Activated CD8-positive, alpha-beta T cell treated with anti-CD3 and anti-CD28 coated beads for 36 hours (primary cell): ENCODE measurements at regions not wholly inside any gene's neighbourhood (a gene's known extent, or its start where the extent isn't known, plus 50 kb on each side); places are given as distances from the start of the nearest gene placed in this dataset.

Experiments
- ATAC-seq: fragments of 200-7000 bp; cut with Tn5 transposase; one replicate; pipeline ENCODE4 v1.10.0; 2021; ENCODE audit warnings: mild to moderate bottlenecking, moderate library complexity
- CTCF ChIA-PET: fragments of 350-600 bp; sonication (Branson Sonifier 250); formaldehyde crosslinking; loops from one replicate; lab custom pipeline; 2021; ENCODE audit warnings: antibody characterized with exemption; lab: Charles Lee
- POLR2A ChIA-PET: fragments of 350-600 bp; sonication (Branson Sonifier 250); formaldehyde crosslinking; loops from one replicate; lab custom pipeline; 2021; ENCODE audit warnings: antibody characterized with exemption; lab: Charles Lee
- DNase-seq: peaks from one replicate; pipeline ENCODE4 v3.0.0-alpha.2; 2020
- H3K27ac Mint-ChIP-seq: one replicate; pipeline ENCODE4 v1.8.0; 2021; ENCODE audit warnings: mild to moderate bottlenecking, mixed read lengths
- H3K27me3 Mint-ChIP-seq: one replicate; pipeline ENCODE4 v1.8.0; 2021; ENCODE audit warnings: mixed read lengths
- H3K36me3 Mint-ChIP-seq: one replicate; pipeline ENCODE4 v1.8.0; 2021; ENCODE audit warnings: low read depth, mixed read lengths
- H3K4me1 Mint-ChIP-seq: one replicate; pipeline ENCODE4 v1.8.0; 2021; ENCODE audit warnings: low read depth, mixed read lengths
- H3K4me3 Mint-ChIP-seq: one replicate; pipeline ENCODE4 v1.8.0; 2021; ENCODE audit warnings: mild to moderate bottlenecking, moderate library complexity, mixed read lengths
- H3K9me3 Mint-ChIP-seq: one replicate; pipeline ENCODE4 v1.8.0; 2021; ENCODE audit warnings: mixed read lengths
- intact Hi-C: fragments of 100-400 bp; cut with micrococcal nuclease; formaldehyde crosslinking; loops from one replicate; pipeline ENCODE4 v1.10.0; 2022
- TF ChIP-seq, protein P1 (sequence below): fragments of 200-600 bp; IDR thresholded peaks from one replicate; pipeline ENCODE4 v1.8.0; 2022; ENCODE audit warnings: antibody characterized with exemption, mild to moderate bottlenecking

DNA sequence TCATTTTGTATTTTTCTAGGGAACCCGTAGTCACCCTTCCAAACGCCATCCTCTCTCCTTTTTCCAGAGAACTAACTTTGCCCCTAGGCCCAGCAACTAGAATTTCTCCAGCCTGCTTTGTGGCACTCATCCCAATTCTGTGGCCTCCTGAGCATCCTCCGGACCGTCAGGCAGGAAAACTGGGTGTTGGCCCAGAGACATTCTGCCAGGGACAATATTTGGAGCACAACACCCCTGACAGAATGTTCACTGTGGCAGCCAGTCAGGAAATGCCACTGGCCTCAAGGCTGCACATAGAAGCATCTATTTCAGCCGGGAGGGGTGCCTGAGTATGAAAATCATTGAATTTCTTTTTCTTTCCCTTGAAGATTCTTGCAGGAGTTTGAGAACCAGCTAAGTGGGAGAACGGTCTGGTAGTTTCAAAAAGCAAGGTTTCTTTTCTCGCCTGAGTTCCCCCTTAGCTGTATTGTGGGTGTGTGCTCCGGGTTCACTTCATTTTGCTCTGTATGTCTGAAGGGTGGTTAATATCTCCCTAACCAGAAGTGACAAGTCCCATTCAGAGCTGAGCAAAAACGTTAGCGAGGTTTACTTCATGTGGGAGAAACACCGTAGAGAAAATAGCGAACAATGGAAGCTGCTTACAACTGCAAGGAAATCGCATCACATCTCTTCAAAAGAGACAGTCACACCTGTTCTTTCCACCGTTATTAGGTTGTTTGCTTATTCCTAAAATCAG is 108.1 kb upstream of the TPM1 start:
- intact Hi-C loops, result no loop called here
- Mint-ChIP-seq H3K4me1 (no peaks in the 10 kb centered on the region), H3K27ac (no peak overlapping the region), H3K27me3 (peaks cover 37% of the 10 kb centered on the region), H3K4me3 (no peak overlapping the region), H3K36me3 (no peaks in the 10 kb centered on the region), H3K9me3 (no peaks in the 10 kb centered on the region)
- DNase-seq (no peak), ATAC-seq (no peak)
- TF ChIP-seq, protein P1, sequence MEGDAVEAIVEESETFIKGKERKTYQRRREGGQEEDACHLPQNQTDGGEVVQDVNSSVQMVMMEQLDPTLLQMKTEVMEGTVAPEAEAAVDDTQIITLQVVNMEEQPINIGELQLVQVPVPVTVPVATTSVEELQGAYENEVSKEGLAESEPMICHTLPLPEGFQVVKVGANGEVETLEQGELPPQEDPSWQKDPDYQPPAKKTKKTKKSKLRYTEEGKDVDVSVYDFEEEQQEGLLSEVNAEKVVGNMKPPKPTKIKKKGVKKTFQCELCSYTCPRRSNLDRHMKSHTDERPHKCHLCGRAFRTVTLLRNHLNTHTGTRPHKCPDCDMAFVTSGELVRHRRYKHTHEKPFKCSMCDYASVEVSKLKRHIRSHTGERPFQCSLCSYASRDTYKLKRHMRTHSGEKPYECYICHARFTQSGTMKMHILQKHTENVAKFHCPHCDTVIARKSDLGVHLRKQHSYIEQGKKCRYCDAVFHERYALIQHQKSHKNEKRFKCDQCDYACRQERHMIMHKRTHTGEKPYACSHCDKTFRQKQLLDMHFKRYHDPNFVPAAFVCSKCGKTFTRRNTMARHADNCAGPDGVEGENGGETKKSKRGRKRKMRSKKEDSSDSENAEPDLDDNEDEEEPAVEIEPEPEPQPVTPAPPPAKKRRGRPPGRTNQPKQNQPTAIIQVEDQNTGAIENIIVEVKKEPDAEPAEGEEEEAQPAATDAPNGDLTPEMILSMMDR, result no peak
- CTCF ChIA-PET, result no interaction called here
- POLR2A ChIA-PET, result no interaction called here

- Mint-ChIP-seq H3K27ac (no peak overlapping the region), H3K36me3 (no peaks in the 10 kb centered on the region), H3K27me3 (peaks cover 41% of the 10 kb centered on the region), H3K4me3 (no peak overlapping the region), H3K9me3 (no peaks in the 10 kb centered on the region), H3K4me1 (no peaks in the 10 kb centered on the region)
- CTCF ChIA-PET, result no interaction called here
- TF ChIP-seq, protein P1, result no peak
- intact Hi-C loops, result no loop called here
- ATAC-seq, result no peak
- no peak for DNase-seq
- POLR2A ChIA-PET, result interaction anchor here (1.1 kb wide), 1 partner anchor 67 kb away, joined by 3 read pairs; no protein-coding TSS in a partner anchor
Observed at GRCh38 chr15:62935300-62936081, 107.1 kb upstream of the TPM1 start.

GRCh38 chr15:62938825-62939224 is 103.7 kb upstream of the TPM1 start:
- ChIA-PET CTCF (no interaction called here), POLR2A (interaction anchor here (0.6 kb wide), 1 partner anchor 165 kb away, joined by 3 read pairs; no protein-coding TSS in a partner anchor)
- Mint-ChIP-seq H3K9me3 (no peaks in the 10 kb centered on the region), H3K27me3 (peaks cover 31% of the 10 kb centered on the region), H3K4me3 (no peak overlapping the region), H3K4me1 (no peaks in the 10 kb centered on the region), H3K36me3 (no peaks in the 10 kb centered on the region), H3K27ac (no peak overlapping the region)
- intact Hi-C loops, result no loop called here
- TF ChIP-seq, protein P1, result no peak
- no peak for DNase-seq
- no peak for ATAC-seq

GRCh38 chr15:62940093-62940754 is 102.3 kb upstream of the TPM1 start:
- ATAC-seq (no peak), DNase-seq (no peak)
- CTCF ChIA-PET, result interaction anchor here (1.4 kb wide), 1 partner anchor 17 kb away, joined by 3 read pairs; no protein-coding TSS in a partner anchor
- no peak overlapping the region for H3K4me3 Mint-ChIP-seq
- intact Hi-C loops, result no loop called here
- TF ChIP-seq, protein P1, result no peak
- no peaks in the 10 kb centered on the region for H3K36me3 Mint-ChIP-seq
- H3K4me1 Mint-ChIP-seq, result no peaks in the 10 kb centered on the region
- H3K27me3 Mint-ChIP-seq, result peaks cover 27% of the 10 kb centered on the region
- no peaks in the 10 kb centered on the region for H3K9me3 Mint-ChIP-seq
- POLR2A ChIA-PET, result no interaction called here
- H3K27ac Mint-ChIP-seq, result no peak overlapping the region
